PC-9 (cell line): ENCODE measurements at regions not wholly inside any gene's neighbourhood (a gene's known extent, or its start where the extent isn't known, plus 50 kb on each side); places are given as distances from the start of the nearest gene placed in this dataset.

Experiments used
- EZH2 ChIP-seq: fragments of 200-600 bp; sonication (generic); IDR thresholded peaks from 2 replicates; pipeline ENCODE4 v1.8.0; 2017; ENCODE audit warnings: antibody characterized with exemption, low read depth
- TF ChIP-seq, protein P1 (sequence below): fragments of 200-600 bp; sonication (generic); conservative IDR thresholded peaks from 2 replicates; pipeline ENCODE4 v1.6.1; 2017; ENCODE audit warnings: mixed run types, antibody characterized with exemption, mild to moderate bottlenecking, moderate library complexity

DNA sequence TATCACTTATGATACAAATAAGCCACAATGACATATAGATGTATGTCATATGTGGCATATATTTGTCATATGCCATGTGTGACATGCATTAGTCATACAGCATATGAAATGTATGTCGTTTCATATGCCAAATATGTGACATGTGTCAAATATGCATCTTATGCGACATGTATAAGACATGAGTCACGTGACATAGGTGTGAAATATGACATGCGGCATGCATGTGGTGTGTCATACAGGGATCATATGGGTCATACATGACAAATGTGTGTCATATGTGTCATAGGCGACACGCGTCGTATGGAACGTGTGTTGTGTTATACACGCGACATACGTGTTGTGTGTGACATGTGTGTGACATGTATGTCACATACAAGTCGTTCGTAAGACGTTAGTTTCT lies 2154.0 kb upstream of the PIK3C3 start:
- TF ChIP-seq, protein P1, sequence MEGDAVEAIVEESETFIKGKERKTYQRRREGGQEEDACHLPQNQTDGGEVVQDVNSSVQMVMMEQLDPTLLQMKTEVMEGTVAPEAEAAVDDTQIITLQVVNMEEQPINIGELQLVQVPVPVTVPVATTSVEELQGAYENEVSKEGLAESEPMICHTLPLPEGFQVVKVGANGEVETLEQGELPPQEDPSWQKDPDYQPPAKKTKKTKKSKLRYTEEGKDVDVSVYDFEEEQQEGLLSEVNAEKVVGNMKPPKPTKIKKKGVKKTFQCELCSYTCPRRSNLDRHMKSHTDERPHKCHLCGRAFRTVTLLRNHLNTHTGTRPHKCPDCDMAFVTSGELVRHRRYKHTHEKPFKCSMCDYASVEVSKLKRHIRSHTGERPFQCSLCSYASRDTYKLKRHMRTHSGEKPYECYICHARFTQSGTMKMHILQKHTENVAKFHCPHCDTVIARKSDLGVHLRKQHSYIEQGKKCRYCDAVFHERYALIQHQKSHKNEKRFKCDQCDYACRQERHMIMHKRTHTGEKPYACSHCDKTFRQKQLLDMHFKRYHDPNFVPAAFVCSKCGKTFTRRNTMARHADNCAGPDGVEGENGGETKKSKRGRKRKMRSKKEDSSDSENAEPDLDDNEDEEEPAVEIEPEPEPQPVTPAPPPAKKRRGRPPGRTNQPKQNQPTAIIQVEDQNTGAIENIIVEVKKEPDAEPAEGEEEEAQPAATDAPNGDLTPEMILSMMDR, result no peak
- no peak for TF ChIP-seq EZH2
